B cell (primary cell): ENCODE measurements at regions not wholly inside any gene's neighbourhood (a gene's known extent, or its start where the extent isn't known, plus 50 kb on each side); places are given as distances from the start of the nearest gene placed in this dataset.

Experiments used
- EZH2 ChIP-seq: IDR thresholded peaks from 2 replicates; pipeline ENCODE4 v1.6.1; 2012; ENCODE audit warnings: borderline replicate concordance, low read depth, mild to moderate bottlenecking, moderate library complexity, low read length; ENCODE audit not compliant: insufficient read depth, poor library complexity, severe bottlenecking
- TF ChIP-seq, protein P1 (sequence below): fragments of 200-600 bp; IDR thresholded peaks from one replicate; pipeline ENCODE4 v1.8.0; 2022; ENCODE audit warnings: antibody characterized with exemption, mild to moderate bottlenecking

DNA sequence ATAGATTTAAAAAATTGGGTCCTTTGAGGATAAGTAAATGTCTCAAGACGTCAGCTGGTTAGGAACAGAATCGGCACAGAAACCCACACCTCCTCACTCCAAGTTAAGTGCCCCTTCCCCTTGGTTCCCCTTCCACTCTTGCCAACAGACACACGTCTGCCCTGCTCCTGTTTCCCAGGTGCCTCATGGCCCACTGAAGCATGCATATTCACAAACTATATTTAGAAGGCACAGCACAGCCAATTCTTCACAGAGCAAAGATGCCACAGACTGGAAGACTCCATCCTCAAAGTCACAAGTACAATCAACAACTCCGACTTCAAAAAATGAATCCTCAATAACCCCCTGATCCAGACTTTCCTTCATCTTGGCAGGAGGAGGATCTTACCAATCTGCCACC lies 295.4 kb upstream of the NR2F2 start:
- TF ChIP-seq, protein P1, sequence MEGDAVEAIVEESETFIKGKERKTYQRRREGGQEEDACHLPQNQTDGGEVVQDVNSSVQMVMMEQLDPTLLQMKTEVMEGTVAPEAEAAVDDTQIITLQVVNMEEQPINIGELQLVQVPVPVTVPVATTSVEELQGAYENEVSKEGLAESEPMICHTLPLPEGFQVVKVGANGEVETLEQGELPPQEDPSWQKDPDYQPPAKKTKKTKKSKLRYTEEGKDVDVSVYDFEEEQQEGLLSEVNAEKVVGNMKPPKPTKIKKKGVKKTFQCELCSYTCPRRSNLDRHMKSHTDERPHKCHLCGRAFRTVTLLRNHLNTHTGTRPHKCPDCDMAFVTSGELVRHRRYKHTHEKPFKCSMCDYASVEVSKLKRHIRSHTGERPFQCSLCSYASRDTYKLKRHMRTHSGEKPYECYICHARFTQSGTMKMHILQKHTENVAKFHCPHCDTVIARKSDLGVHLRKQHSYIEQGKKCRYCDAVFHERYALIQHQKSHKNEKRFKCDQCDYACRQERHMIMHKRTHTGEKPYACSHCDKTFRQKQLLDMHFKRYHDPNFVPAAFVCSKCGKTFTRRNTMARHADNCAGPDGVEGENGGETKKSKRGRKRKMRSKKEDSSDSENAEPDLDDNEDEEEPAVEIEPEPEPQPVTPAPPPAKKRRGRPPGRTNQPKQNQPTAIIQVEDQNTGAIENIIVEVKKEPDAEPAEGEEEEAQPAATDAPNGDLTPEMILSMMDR, result no peak
- TF ChIP-seq EZH2, result no peak
